IPS DF 6.9 (cell line): ENCODE measurements at regions not wholly inside any gene's neighbourhood (a gene's known extent, or its start where the extent isn't known, plus 50 kb on each side); places are given as distances from the start of the nearest gene placed in this dataset.
"Not testable (repeated sequence)": the region's sequence is repeated elsewhere in the genome, so short reads cannot be mapped to it uniquely, and the experiment has no call there.

Experiments
- DNase-seq: peaks from one replicate; pipeline ENCODE4 v3.0.0-alpha.2; 2013; ENCODE audit warnings: low read depth, low spot score
- H3K27ac ChIP-seq: one replicate; pipeline ENCODE4 v1.5.1; 2013; ENCODE audit warnings: low read length, control low read depth
- H3K27me3 ChIP-seq: 2 replicates; pipeline ENCODE4 v1.6.1; 2013; ENCODE audit warnings: mild to moderate bottlenecking, low read length; ENCODE audit not compliant: control insufficient read depth, insufficient read depth
- H3K36me3 ChIP-seq: 2 replicates; pipeline ENCODE4 v1.6.1; 2013; ENCODE audit warnings: low read length; ENCODE audit not compliant: control insufficient read depth, insufficient read depth
- H3K4me1 ChIP-seq: 2 replicates; pipeline ENCODE4 v1.6.1; 2013; ENCODE audit warnings: low read length; ENCODE audit not compliant: control insufficient read depth, insufficient read depth
- H3K4me3 ChIP-seq: 2 replicates; pipeline ENCODE4 v1.5.1; 2013; ENCODE audit warnings: mild to moderate bottlenecking, low read length
- H3K9me3 ChIP-seq: 2 replicates; pipeline ENCODE4 v1.6.1; 2013; ENCODE audit warnings: low read length, inconsistent platforms; ENCODE audit not compliant: control insufficient read depth, insufficient read depth
- WGBS: extraction: QIAGEN DNeasy Blood & Tissue Kit; methylation state at CpG from one replicate; pipeline ENCODE4 v1.1.7; 2013; ENCODE audit warnings: mixed read lengths, missing lambda C conversion rate; ENCODE audit not compliant: insufficient read length, insufficient coverage; 5-methylcytosine and 5-hydroxymethylcytosine counted together

DNA sequence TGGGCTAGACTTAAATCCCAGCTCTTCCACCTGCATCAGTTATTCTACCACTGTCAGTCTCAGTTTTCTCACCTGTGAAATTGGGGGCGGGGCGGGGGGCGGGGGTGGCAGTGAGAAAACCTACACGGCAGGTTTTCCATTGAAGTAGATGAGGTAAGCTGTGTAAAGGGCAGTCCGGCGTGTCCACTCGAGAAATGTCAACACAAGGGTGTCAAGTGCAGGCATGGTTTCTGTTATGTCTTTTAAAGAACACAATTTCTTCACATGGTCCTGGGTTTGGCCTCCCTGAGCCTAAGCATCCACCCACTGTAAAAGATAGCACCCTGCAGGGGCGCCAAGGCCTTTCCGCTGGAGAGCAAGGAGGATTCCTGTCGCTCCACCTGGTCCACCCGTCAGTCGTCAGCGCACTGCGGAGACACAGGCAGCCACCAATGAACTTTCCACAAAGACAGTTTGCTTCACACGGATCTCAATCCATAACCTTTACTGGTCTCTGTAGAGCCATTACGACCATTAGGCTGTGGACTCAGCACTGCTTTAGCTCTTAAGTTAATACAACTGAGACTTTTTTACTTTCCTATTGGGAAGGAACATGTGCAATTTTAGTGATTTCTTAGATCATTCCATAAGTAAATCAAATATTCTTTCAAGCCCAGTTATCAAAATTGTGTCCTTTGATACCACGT, 99.5 kb upstream of the FOXB1 start:
- Histone ChIP-seq H3K4me1 (peaks cover 1% of the 10 kb centered on the region; the same call in 1 of the 2 replicates), H3K27me3 (no peaks in the 10 kb centered on the region), H3K9me3 (no peaks in the 10 kb centered on the region), H3K36me3 (no peaks in the 10 kb centered on the region), H3K4me3 (no peak overlapping the region), H3K27ac (no peak overlapping the region)
- no CpG with 5 or more reads among the region's 17 CpGs for WGBS
- no peak for DNase-seq

DNA sequence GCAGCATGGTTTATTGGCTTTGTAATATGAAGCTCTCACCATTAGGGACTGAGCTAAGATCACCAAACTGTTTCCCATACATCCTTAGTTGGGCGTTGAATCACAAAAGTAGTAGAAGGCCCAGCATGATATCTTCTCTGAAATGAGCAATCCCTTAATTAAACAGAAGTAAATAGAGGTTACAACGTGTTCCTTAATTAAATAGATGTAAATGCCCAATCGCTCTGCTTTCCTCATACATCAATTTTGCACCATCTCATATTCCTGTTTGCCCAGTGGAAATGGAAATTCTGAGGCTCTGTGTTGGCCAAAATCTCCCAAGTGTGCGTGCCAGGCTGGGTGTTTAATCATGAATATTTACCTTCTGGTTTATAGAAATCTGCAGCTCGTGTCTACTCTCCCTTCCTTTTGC, 107.4 kb upstream of the FOXB1 start:
- no peaks in the 10 kb centered on the region for H3K27me3 ChIP-seq
- no CpG with 5 or more reads among the region's 5 CpGs for WGBS
- no peak overlapping the region for H3K4me3 ChIP-seq
- H3K4me1 ChIP-seq = no peaks in the 10 kb centered on the region
- no peak overlapping the region for H3K27ac ChIP-seq
- H3K9me3 ChIP-seq = no peaks in the 10 kb centered on the region
- no peak for DNase-seq
- H3K36me3 ChIP-seq = no peaks in the 10 kb centered on the region

GRCh38 chr15:59894835-59895234, 109.3 kb upstream of the FOXB1 start:
- no peaks in the 10 kb centered on the region for H3K36me3 ChIP-seq
- DNase-seq = no peak
- H3K4me1 ChIP-seq = no peaks in the 10 kb centered on the region
- no peak overlapping the region for H3K27ac ChIP-seq
- no peaks in the 10 kb centered on the region for H3K27me3 ChIP-seq
- WGBS = no CpG with 5 or more reads among the region's 1 CpG
- no peak overlapping the region for H3K4me3 ChIP-seq
- H3K9me3 ChIP-seq = no peaks in the 10 kb centered on the region

DNA sequence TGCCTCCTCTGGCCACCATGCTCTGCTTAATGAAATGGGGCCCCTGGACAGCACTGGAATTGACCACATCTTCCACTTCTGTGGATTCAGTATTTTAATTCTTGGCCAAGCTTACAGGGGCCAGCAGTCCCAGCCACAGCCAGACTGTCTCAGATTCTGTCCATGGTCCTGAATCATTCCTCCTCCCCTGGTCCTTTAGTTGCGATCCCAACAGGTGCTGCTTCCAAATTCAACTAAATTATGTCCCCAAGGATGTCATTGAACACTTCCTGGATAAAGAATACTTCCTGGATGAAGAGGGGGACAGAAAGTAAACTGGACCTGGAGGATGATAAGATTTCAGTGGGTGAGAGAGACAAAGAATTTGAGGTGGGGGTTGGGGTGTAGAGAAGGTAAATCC, 111.1 kb upstream of the FOXB1 start:
- H3K27me3 ChIP-seq = no peaks in the 10 kb centered on the region
- H3K4me1 ChIP-seq = no peaks in the 10 kb centered on the region
- H3K27ac ChIP-seq = no peak overlapping the region
- H3K36me3 ChIP-seq = no peaks in the 10 kb centered on the region
- WGBS = no CpG with 5 or more reads among the region's 1 CpG
- H3K4me3 ChIP-seq = no peak overlapping the region
- H3K9me3 ChIP-seq = no peaks in the 10 kb centered on the region
- no peak for DNase-seq

DNA sequence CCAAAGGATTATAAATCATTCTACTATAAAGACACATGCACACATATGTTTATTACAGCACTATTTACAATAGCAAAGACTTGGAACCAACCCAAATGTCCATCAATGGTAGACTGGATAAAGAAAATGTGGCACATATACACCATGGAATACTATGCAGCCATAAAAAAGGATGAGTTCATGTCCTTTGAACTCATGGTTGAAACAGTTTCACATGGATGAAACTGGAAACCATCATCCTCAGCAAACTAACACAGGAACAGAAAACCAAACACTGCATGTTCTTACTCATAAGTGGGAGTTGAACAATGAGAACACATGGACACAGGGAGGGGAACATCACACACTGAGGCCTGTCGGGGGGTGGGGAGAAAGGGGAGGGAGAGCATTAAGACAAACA, 116.2 kb upstream of the FOXB1 start:
- DNase-seq = not testable (repeated sequence)
- WGBS = no CpG with 5 or more reads among the region's 1 CpG

GRCh38 chr15:59887211-59887610, 116.9 kb upstream of the FOXB1 start:
- no peak overlapping the region for H3K27ac ChIP-seq
- no peaks in the 10 kb centered on the region for H3K9me3 ChIP-seq
- DNase-seq = no peak
- no CpG with 5 or more reads among the region's 4 CpGs for WGBS
- H3K4me3 ChIP-seq = no peak overlapping the region
- peaks cover 1% of the 10 kb centered on the region; the same call in 1 of the 2 replicates for H3K4me1 ChIP-seq
- no peaks in the 10 kb centered on the region for H3K36me3 ChIP-seq
- no peaks in the 10 kb centered on the region for H3K27me3 ChIP-seq

More for the DNA sequence above, 116.2 kb upstream of the FOXB1 start:
- H3K9me3 ChIP-seq, H3K4me1 ChIP-seq, H3K36me3 ChIP-seq, H3K27me3 ChIP-seq, H3K4me3 ChIP-seq, H3K27ac ChIP-seq: not testable (repeated sequence)

- no CpG with 5 or more reads among the region's 3 CpGs for WGBS
- no peaks in the 10 kb centered on the region for H3K27me3 ChIP-seq
- H3K9me3 ChIP-seq = no peaks in the 10 kb centered on the region
- no peak overlapping the region for H3K27ac ChIP-seq
- no peaks in the 10 kb centered on the region for H3K36me3 ChIP-seq
- no peak for DNase-seq
- no peak overlapping the region for H3K4me3 ChIP-seq
- H3K4me1 ChIP-seq = peaks cover 1% of the 10 kb centered on the region; the same call in 1 of the 2 replicates
Observed at GRCh38 chr15:59886441-59886840, 117.7 kb upstream of the FOXB1 start.

DNA sequence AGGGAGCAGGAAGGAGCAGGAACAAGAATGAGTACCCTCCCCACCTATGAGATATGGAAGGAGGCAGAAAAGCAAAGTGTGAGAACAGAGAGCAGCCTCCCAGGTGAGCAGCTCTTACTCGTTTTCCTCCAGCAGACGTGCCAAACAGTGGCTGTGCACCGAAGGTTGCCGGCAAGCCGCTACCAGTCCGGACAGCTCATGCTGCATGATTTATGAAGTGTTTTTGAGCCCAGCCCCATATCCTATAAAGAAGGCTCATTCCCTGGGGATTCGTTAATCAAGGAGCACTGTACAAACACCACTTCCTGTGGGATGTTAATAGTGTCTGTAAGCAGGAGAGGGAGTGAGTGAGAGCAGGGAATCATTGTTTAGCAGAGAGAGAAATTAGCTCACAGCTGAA, 118.3 kb upstream of the FOXB1 start:
- H3K9me3 ChIP-seq = no peaks in the 10 kb centered on the region
- peaks cover 1% of the 10 kb centered on the region; the same call in 1 of the 2 replicates for H3K4me1 ChIP-seq
- no peak overlapping the region for H3K27ac ChIP-seq
- DNase-seq = no peak
- H3K27me3 ChIP-seq = no peaks in the 10 kb centered on the region
- H3K4me3 ChIP-seq = no peak overlapping the region
- H3K36me3 ChIP-seq = no peaks in the 10 kb centered on the region
- no CpG with 5 or more reads among the region's 7 CpGs for WGBS

GRCh38 chr15:59879506-59880265, 124.4 kb upstream of the FOXB1 start:
- H3K4me3 ChIP-seq = no peak overlapping the region
- no CpG with 5 or more reads among the region's 2 CpGs for WGBS
- no peaks in the 10 kb centered on the region for H3K27me3 ChIP-seq
- peaks cover 1% of the 10 kb centered on the region; the same call in 1 of the 2 replicates for H3K4me1 ChIP-seq
- no peak overlapping the region for H3K27ac ChIP-seq
- H3K9me3 ChIP-seq = no peaks in the 10 kb centered on the region
- H3K36me3 ChIP-seq = no peaks in the 10 kb centered on the region
- no peak for DNase-seq

GRCh38 chr15:59876140-59876539, 128.0 kb upstream of the FOXB1 start:
- H3K4me3 ChIP-seq = no peak overlapping the region
- H3K9me3 ChIP-seq = no peaks in the 10 kb centered on the region
- no peaks in the 10 kb centered on the region; the same call in 1 of the 2 replicates for H3K4me1 ChIP-seq
- no peaks in the 10 kb centered on the region for H3K36me3 ChIP-seq
- WGBS = no CpG with 5 or more reads among the region's 5 CpGs
- no peak overlapping the region for H3K27ac ChIP-seq
- DNase-seq = no peak
- H3K27me3 ChIP-seq = no peaks in the 10 kb centered on the region
